ENCODE measurements at regions not wholly inside any gene's neighbourhood (a gene's known extent, or its start where the extent isn't known, plus 50 kb on each side); places are given as distances from the start of the nearest gene placed in this dataset.

GRCh38 chrX:97666890-97667289 lies 783.2 kb downstream of the RPA4 start:
- DNase-seq, result no peak
- Histone ChIP-seq H3K9me3 (no peaks in the 10 kb centered on the region), H3K36me3 (ENCODE audit: insufficient read depth in 1 of 2, low read depth in 1 of 2) (no peaks in the 10 kb centered on the region), H3K4me3 (no peak overlapping the region), H3K27me3 (ENCODE audit: insufficient read depth in 3 of 3, low read length in 2 of 3) (peaks cover 0 to 9% (median 0%) of the 10 kb centered on the region in 3 donors), H3K4me1 (no peaks in the 10 kb centered on the region), H3K27ac (no peak overlapping the region)
- 69 to 79% (median 71%) methylated on average over 2 of the region's 2 CpGs for WGBS, 3 donors
- ATAC-seq, result no peak
- TF ChIP-seq, protein P1, sequence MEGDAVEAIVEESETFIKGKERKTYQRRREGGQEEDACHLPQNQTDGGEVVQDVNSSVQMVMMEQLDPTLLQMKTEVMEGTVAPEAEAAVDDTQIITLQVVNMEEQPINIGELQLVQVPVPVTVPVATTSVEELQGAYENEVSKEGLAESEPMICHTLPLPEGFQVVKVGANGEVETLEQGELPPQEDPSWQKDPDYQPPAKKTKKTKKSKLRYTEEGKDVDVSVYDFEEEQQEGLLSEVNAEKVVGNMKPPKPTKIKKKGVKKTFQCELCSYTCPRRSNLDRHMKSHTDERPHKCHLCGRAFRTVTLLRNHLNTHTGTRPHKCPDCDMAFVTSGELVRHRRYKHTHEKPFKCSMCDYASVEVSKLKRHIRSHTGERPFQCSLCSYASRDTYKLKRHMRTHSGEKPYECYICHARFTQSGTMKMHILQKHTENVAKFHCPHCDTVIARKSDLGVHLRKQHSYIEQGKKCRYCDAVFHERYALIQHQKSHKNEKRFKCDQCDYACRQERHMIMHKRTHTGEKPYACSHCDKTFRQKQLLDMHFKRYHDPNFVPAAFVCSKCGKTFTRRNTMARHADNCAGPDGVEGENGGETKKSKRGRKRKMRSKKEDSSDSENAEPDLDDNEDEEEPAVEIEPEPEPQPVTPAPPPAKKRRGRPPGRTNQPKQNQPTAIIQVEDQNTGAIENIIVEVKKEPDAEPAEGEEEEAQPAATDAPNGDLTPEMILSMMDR (IDR thresholded peaks at IDR 0.05), result no peak
- intact Hi-C loops (cut with DNase I), result no loop called here

- Histone ChIP-seq H3K27ac (no peak overlapping the region), H3K9me3 (no peaks in the 10 kb centered on the region), H3K4me1 (no peaks in the 10 kb centered on the region), H3K27me3 (ENCODE audit: insufficient read depth in 3 of 3, low read length in 2 of 3) (peaks cover 0 to 9% (median 0%) of the 10 kb centered on the region in 3 donors), H3K4me3 (no peak overlapping the region), H3K36me3 (ENCODE audit: insufficient read depth in 1 of 2, low read depth in 1 of 2) (no peaks in the 10 kb centered on the region)
- intact Hi-C loops (cut with DNase I), result no loop called here
- whole genome bisulfite sequencing, 3 donors, result 92 to 98% (median 95%) methylated on average over 2 of the region's 2 CpGs
- DNase-seq (no peak), ATAC-seq (no peak)
- TF ChIP-seq, protein P1 (IDR thresholded peaks at IDR 0.05), result no peak
Measured at GRCh38 chrX:97668126-97668525, 784.4 kb downstream of the RPA4 start.

- no peak for DNase-seq
- Histone ChIP-seq H3K9me3 (no peaks in the 10 kb centered on the region), H3K4me1 (no peaks in the 10 kb centered on the region), H3K27ac (no peak overlapping the region), H3K36me3 (ENCODE audit: insufficient read depth in 1 of 2, low read depth in 1 of 2) (no peaks in the 10 kb centered on the region), H3K4me3 (no peak overlapping the region), H3K27me3 (ENCODE audit: insufficient read depth in 3 of 3, low read length in 2 of 3) (peaks cover 0 to 9% (median 0%) of the 10 kb centered on the region in 3 donors)
- intact Hi-C loops (cut with DNase I), result no loop called here
- no peak for ATAC-seq
- TF ChIP-seq, protein P1 (IDR thresholded peaks at IDR 0.05), result no peak
- WGBS, 3 donors, result 51 to 56% (median 55%) methylated on average over 5 of the region's 5 CpGs
Measured at GRCh38 chrX:97672138-97672537, 788.4 kb downstream of the RPA4 start.

DNA sequence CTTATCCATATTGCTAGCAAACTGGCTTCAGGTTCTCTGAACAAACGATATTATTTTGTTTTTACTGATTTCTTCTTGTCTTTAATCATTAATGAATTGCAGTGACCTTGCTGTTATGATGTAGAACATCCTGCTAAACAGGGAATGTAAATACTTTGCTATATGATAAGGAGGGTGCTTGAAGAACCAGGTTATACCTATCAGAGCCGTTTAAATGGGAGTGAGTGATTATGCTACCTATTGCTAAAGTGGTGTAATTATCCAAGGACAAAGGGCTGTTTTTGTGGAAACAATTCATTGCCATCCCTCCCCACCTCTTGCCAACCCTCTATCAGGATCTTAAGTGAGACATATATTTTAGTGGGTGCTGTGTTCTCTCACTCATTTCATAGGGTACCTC lies 788.9 kb downstream of the RPA4 start:
- intact Hi-C loops (cut with DNase I), result no loop called here
- Histone ChIP-seq H3K36me3 (ENCODE audit: insufficient read depth in 1 of 2, low read depth in 1 of 2) (no peaks in the 10 kb centered on the region), H3K4me3 (no peak overlapping the region), H3K27ac (no peak overlapping the region), H3K9me3 (no peaks in the 10 kb centered on the region), H3K4me1 (no peaks in the 10 kb centered on the region), H3K27me3 (ENCODE audit: insufficient read depth in 3 of 3, low read length in 2 of 3) (peaks cover 0 to 9% (median 0%) of the 10 kb centered on the region in 3 donors)
- no peak for ATAC-seq
- DNase-seq, result no peak
- TF ChIP-seq, protein P1 (IDR thresholded peaks at IDR 0.05), result no peak
- WGBS, 3 donors, result 86 to 100% (median 86%) methylated on average over 2 of the region's 2 CpGs

DNA sequence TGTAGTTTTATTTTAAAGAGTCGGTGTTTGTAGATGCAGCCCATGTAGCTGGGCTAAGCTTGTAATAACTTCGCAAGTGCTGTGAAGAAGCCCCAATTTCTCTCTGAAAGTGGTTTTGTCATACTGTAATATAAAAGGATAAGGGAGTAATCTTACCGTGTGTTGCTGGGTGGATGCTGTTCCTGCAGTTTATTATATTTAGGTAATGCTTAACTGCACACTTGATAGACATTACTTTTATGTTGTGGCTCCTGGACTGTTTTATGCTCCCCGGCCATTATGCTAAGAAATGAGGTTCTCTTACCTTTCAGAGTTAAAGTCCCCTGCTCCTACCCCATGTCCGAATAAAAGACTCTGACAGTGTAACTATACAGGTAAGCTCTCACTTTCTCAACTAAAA lies 789.4 kb downstream of the RPA4 start:
- Histone ChIP-seq H3K27ac (no peak overlapping the region), H3K27me3 (ENCODE audit: insufficient read depth in 3 of 3, low read length in 2 of 3) (peaks cover 0 to 13% (median 0%) of the 10 kb centered on the region in 3 donors), H3K4me1 (no peaks in the 10 kb centered on the region), H3K36me3 (ENCODE audit: insufficient read depth in 1 of 2, low read depth in 1 of 2) (no peaks in the 10 kb centered on the region), H3K9me3 (no peaks in the 10 kb centered on the region), H3K4me3 (no peak overlapping the region)
- TF ChIP-seq, protein P1 (IDR thresholded peaks at IDR 0.05), result no peak
- intact Hi-C loops (cut with DNase I), result no loop called here
- WGBS, 3 donors, result 88 to 91% (median 90%) methylated on average over 5 of the region's 5 CpGs
- no peak for ATAC-seq
- no peak for DNase-seq
